ENCODE measurements at regions not wholly inside any gene's neighbourhood (a gene's known extent, or its start where the extent isn't known, plus 50 kb on each side); places are given as distances from the start of the nearest gene placed in this dataset.
"Not testable (repeated sequence)": the region's sequence is repeated elsewhere in the genome, so short reads cannot be mapped to it uniquely, and the experiment has no call there.

GRCh38 chr6:51203504-51203903 is 384.8 kb downstream of the TFAP2B start:
- intact Hi-C loops (cut with DNase I): no loop called here
- no peak for DNase-seq

GRCh38 chr6:51206686-51207085 is 388.0 kb downstream of the TFAP2B start:
- intact Hi-C loops (cut with DNase I); DNase-seq: not testable (repeated sequence)

- no peak for DNase-seq
- intact Hi-C loops (cut with DNase I): no loop called here
Observed at GRCh38 chr6:51209651-51210050, 391.0 kb downstream of the TFAP2B start.

DNA sequence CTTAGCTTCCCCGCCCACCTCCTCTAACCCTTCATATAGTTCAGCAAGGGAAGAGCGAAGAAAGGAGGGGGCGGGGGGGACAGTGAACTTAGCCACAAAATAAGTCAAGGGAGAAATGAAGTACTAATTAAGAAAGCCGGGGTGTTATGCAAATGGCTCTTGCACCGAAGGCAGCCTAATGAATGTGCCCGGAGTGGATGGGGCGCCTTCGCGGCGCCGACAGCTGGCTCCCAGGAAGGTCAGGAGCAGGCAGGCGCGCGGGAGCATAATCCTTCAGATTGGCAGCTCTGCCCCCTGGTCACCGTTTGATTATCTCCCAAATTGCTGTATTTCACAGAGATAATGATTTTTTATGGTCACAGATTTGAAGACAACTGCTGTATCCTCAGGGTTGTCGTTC is 395.1 kb downstream of the TFAP2B start:
- intact Hi-C loops (cut with DNase I): no loop called here
- peak in 3 of 10 donors; percentile 9 to 65 (median 26) for DNase-seq

DNA sequence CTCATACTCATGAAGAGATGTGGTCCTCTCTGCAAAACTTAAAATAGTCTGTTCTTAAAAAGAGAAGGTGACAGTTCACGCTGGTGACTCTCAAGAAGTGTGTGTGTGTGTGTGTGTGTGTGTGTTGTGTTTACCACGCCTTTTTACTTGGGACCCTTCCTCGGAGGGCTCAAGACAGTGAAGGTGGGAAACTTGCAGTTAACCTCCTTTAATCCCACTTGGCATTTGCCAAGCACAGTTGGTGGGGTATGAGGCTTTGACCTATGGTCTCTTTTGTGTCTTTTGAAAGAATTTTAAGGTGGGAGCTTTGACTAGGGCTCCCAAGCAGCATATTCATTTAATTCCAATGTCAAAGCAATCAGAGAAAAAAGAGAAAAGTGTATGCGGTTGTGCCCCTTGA is 395.8 kb downstream of the TFAP2B start:
- DNase-seq: no peak
- intact Hi-C loops (cut with DNase I): no loop called here

GRCh38 chr6:51218181-51218580 is 399.5 kb downstream of the TFAP2B start:
- DNase-seq: no peak
- intact Hi-C loops (cut with DNase I): no loop called here

DNA sequence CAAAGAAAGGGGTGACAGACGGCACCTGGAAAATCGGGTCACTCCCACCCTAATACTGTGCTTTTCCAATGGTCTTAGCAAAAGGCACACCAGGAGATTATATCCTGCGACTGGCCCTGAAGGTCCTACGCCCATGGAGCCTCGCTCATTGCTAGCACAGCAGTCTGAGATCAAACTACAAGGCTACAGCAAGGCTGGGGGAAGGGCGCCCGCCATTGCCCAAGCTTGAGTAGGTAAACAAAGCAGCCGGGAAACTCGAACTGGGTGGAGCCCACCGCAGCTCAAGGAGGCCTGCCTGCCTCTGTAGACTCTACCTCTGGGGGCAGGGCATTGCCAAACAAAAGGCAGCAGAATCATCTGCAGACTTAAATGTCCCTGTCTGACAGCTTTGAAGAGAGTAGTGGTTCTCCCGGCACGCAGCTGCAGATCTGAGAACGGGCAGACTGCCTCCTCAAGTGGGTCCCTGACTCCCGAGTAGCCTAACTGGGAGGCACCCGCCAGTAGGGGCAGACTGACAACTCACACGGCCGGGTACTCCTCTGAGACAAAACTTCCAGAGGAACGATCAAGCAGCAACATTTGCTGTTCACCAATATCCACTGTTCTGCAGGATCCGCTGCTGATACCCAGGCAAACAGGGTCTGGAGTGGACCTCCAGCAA is 406.0 kb downstream of the TFAP2B start:
- intact Hi-C loops (cut with DNase I): not testable (repeated sequence)
- peak in 3 of 10 donors; percentile 28 to 74 (median 51) for DNase-seq

DNA sequence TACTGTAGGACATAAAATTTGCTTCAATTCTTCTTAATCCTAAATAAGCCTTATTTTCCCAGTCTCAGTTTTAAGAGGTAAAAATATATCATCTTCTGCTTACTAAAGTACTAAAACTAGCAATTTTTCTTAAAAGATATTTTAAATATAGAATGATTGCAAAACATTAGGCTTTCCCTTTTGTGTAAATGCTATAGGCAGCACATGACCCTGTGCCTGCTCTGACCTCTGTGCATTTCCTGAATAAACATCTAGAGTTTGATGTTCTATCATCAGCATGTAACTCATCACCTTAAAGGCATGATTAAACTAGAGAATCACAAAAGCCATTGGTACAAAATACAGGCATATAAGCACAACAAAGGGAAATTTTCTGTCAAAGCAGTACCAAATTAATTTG is 422.7 kb downstream of the TFAP2B start:
- no peak for DNase-seq
- intact Hi-C loops (cut with DNase I): no loop called here

GRCh38 chr6:51249798-51250197 is 431.1 kb downstream of the TFAP2B start:
- intact Hi-C loops (cut with DNase I): no loop called here

GRCh38 chr6:51250317-51250716 is 431.6 kb downstream of the TFAP2B start:
- intact Hi-C loops (cut with DNase I): no loop called here
- DNase-seq: no peak

More at GRCh38 chr6:51249798-51250197, 431.1 kb downstream of the TFAP2B start:
- no peak for DNase-seq

- no peak for DNase-seq
- intact Hi-C loops (cut with DNase I): no loop called here
Observed at GRCh38 chr6:51257938-51258337, 439.3 kb downstream of the TFAP2B start.

DNA sequence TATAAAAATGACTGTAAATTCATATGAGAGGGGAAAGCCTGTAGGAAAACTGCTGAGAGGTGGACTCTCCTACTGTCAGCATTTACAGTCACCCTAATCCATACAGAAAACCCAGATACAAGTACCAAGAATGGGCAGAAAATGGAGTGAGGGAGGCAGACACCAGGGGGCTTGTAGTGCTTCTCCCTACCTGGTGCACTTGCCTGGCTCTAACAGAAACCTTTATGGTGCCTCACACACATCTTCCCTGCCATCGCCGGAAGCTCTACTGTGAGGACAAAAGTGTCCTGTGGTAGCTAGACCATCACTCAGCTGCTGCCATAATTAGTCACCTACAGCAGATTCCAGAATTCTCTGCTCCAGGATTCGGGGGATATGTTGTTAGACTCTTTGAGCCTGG is 441.3 kb downstream of the TFAP2B start:
- intact Hi-C loops (cut with DNase I): no loop called here

GRCh38 chr6:51261691-51262090 is 443.0 kb downstream of the TFAP2B start:
- intact Hi-C loops (cut with DNase I): no loop called here
- DNase-seq: no peak

More for the DNA sequence above, 441.3 kb downstream of the TFAP2B start:
- DNase-seq: no peak

GRCh38 chr6:51265426-51265825 is 446.8 kb downstream of the TFAP2B start:
- intact Hi-C loops (cut with DNase I): no loop called here
- DNase-seq: no peak

DNA sequence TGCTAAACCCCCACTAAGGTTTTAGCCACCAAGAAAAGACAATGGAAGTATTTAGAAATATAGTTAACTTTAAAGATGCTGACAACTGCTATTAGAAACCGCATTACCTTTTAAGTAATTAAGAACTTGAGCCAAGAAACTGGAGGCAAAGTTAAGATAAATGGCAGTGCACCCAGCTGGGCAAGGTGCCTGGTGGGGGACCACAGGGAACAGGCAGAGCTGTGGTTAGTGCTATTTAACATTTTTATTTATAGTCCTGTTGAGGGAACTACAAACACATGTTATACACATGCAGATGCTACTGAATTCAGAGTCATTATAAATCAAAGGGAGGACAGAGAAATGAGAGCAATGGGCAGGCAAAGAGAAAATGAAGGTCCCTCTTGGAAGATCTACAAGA is 447.9 kb downstream of the TFAP2B start:
- no peak for DNase-seq
- intact Hi-C loops (cut with DNase I): no loop called here

DNA sequence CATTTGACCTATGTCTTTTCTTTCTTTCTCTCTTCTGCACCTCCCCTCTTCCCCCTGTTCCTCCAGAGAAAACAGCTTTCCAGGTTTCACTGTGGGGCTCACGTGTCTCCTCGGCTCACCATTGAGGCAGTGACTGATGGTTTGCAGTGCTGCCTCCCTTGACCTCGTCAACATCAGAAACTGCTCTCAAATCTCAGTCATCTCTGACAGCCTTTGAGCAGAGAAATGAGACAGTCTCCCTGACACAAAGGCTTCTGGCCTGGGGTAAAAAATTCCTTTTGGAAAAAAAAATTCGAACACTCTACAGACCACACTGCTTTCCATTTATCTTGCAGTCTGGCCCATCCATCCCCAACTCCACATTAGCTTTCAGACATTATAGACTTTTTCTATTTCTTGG is 450.0 kb downstream of the TFAP2B start:
- intact Hi-C loops (cut with DNase I): no loop called here
- no peak for DNase-seq

- intact Hi-C loops (cut with DNase I): no loop called here
Observed at GRCh38 chr6:51269876-51270275, 451.2 kb downstream of the TFAP2B start.

DNA sequence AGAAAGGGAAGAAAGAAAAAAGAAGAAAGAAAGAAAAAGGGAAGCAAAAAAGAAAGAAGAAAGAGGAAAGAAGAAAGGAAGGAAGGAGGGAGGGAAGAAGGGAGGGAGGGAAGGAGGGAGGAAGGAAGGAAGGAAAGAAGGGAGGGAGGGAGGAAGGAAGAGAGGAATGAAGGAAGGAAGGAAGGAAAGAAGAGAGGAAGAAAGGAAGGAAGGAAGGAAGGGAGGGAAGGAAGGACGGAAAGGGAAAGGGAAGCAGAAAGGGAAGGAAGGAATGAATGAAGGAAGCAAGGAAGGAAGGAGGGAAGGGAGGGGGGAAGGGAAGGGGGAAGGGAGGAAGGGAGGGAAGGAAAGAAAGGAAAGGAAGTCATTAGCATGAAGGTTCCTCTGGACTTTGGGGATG is 452.9 kb downstream of the TFAP2B start:
- no peak for DNase-seq
- intact Hi-C loops (cut with DNase I): no loop called here

More at GRCh38 chr6:51269876-51270275, 451.2 kb downstream of the TFAP2B start:
- no peak for DNase-seq

GRCh38 chr6:51273228-51273961 is 454.7 kb downstream of the TFAP2B start:
- DNase-seq: peak in 1 of 10 donors; percentile 28
- intact Hi-C loops (cut with DNase I): no loop called here

DNA sequence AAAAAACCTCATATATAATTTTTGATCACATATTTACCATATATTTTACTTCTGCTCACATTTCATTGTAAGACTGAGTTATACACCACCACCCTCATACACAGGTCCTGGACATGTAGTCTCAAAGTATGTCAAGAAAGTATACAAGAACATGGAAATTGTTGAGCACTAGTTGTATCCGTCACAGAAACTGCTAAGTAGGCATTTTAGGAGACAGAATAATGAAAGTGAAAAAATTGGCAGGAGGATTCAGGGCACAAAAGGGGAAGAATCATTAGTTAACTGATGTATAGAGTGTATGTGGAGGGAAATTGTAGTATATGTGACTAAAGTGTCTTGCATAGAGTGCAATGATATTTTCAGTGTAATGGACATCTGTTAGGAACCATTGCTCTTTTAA is 458.8 kb downstream of the TFAP2B start:
- intact Hi-C loops (cut with DNase I): no loop called here
- DNase-seq: no peak

GRCh38 chr6:51282026-51282425 is 463.4 kb downstream of the TFAP2B start:
- no peak for DNase-seq
- intact Hi-C loops (cut with DNase I): no loop called here

GRCh38 chr6:51283723-51284355 is 465.2 kb downstream of the TFAP2B start:
- intact Hi-C loops (cut with DNase I): no loop called here
- DNase-seq: no peak

All from posterior cingulate gyrus (tissue), 11 donors.